ENCODE measurements at regions not wholly inside any gene's neighbourhood (a gene's known extent, or its start where the extent isn't known, plus 50 kb on each side); places are given as distances from the start of the nearest gene placed in this dataset.

- ATAC-seq (ENCODE audit: low read depth) (no peak), DNase-seq (no peak)
- Histone ChIP-seq H2BK5ac (ENCODE audit: low read depth, low read length, poor library complexity, severe bottlenecking) (no peak overlapping the region), H2BK120ac (ENCODE audit: low read depth, low read length) (no peak overlapping the region), H4K5ac (ENCODE audit: low read depth, low read length) (no peak overlapping the region), H3K9me1 (ENCODE audit: insufficient read depth, low read length) (no peaks in the 10 kb centered on the region), H3K56ac (ENCODE audit: extremely low read depth, insufficient read depth, low read length) (no peak overlapping the region), H2AK9ac (replicated peaks; ENCODE audit: low read depth, low read length, poor library complexity) (no peak overlapping the region), H3K4me3 (ENCODE audit: insufficient read depth, low read depth, low read length) (no peak overlapping the region), H3K23ac (ENCODE audit: low read depth, low read length) (no peak overlapping the region), H2AK5ac (ENCODE audit: low read depth, low read length) (no peak overlapping the region), H4K8ac (ENCODE audit: low read depth in 2 of 2, low read length in 2 of 2) (no peak overlapping the region), H3K4me1 (ENCODE audit: control insufficient read depth, insufficient read depth, low read length) (no peaks in the 10 kb centered on the region), H2BK15ac (ENCODE audit: low read depth, low read length) (no peak overlapping the region), H3K27ac (ENCODE audit: insufficient read depth, low read length) (no peak overlapping the region), H3K79me1 (ENCODE audit: low read depth in 1 of 2, low read length in 2 of 2) (no peaks in the 10 kb centered on the region), H3K18ac (ENCODE audit: low read depth, low read length) (no peak overlapping the region), H4K20me1 (ENCODE audit: insufficient read depth, low read length) (no peaks in the 10 kb centered on the region), H3K4ac (ENCODE audit: low read depth, low read length) (no peak overlapping the region), H3K36me3 (ENCODE audit: control insufficient read depth, insufficient read depth, low read length) (no peaks in the 10 kb centered on the region), H3K4me2 (ENCODE audit: low read depth, low read length) (no peak overlapping the region), H4K91ac (ENCODE audit: insufficient read depth, low read depth, low read length) (no peak overlapping the region), H2AFZ (replicated peaks; ENCODE audit: low read length, poor library complexity) (no peak overlapping the region), H2BK20ac (ENCODE audit: low read depth, low read length) (no peak overlapping the region), H3K14ac (replicated peaks; ENCODE audit: low read depth, low read length) (no peak overlapping the region), H3K9ac (ENCODE audit: low read depth, low read length) (no peak overlapping the region), H3K9me3 (ENCODE audit: control insufficient read depth, insufficient read depth, low read length) (peaks cover 44% of the 10 kb centered on the region), H3K27me3 (ENCODE audit: control insufficient read depth, insufficient read depth, low read length) (no peaks in the 10 kb centered on the region)
- intact Hi-C loops (cut with micrococcal nuclease) (no loop called here), dilution Hi-C loops (cut with HindIII; ENCODE audit: low sequenced_read_pairs, unreplicated experiment) (no loop called here), in situ Hi-C loops (cut with MboI; ENCODE audit: low sequenced_read_pairs) (no loop called here)
- CTCF ChIA-PET, result no interaction called here
- no CpG with 5 or more reads among the region's 2 CpGs for WGBS, 2 experiments (ENCODE audit: extremely low coverage in 2 of 2, insufficient read length in 1 of 2)
- POLR2A ChIA-PET (ENCODE audit: unreplicated experiment), result no interaction called here
- BruUV-seq (replicated peaks), result no TSS peak
- no peak for TF ChIP-seq CHD1 (IDR thresholded peaks at IDR 0.05; ENCODE audit: low read depth, low read length)
- no peak for TF ChIP-seq BHLHE40 (IDR thresholded peaks at IDR 0.05; ENCODE audit: low read depth, low read length)
- TF ChIP-seq, protein P1, sequence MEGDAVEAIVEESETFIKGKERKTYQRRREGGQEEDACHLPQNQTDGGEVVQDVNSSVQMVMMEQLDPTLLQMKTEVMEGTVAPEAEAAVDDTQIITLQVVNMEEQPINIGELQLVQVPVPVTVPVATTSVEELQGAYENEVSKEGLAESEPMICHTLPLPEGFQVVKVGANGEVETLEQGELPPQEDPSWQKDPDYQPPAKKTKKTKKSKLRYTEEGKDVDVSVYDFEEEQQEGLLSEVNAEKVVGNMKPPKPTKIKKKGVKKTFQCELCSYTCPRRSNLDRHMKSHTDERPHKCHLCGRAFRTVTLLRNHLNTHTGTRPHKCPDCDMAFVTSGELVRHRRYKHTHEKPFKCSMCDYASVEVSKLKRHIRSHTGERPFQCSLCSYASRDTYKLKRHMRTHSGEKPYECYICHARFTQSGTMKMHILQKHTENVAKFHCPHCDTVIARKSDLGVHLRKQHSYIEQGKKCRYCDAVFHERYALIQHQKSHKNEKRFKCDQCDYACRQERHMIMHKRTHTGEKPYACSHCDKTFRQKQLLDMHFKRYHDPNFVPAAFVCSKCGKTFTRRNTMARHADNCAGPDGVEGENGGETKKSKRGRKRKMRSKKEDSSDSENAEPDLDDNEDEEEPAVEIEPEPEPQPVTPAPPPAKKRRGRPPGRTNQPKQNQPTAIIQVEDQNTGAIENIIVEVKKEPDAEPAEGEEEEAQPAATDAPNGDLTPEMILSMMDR (conservative IDR thresholded peaks at IDR 0.05; ENCODE audit: low read depth, low read length), result no peak
- no peak for TF ChIP-seq SMC3 (IDR thresholded peaks at IDR 0.05; ENCODE audit: low read depth, low read length)
- TF ChIP-seq MAFK (IDR thresholded peaks at IDR 0.05; ENCODE audit: low read depth, low read length), result no peak
- no peak for TF ChIP-seq MAZ (IDR thresholded peaks at IDR 0.05; ENCODE audit: borderline replicate concordance, low read depth, low read length)
These were observed 81.4 kb upstream of the ZNF98 start for GRCh38 chr19:22503524-22503923.
